ENCODE measurements at regions not wholly inside any gene's neighbourhood (a gene's known extent, or its start where the extent isn't known, plus 50 kb on each side); places are given as distances from the start of the nearest gene placed in this dataset.

GRCh38 chr9:11779971-11780370, 913.2 kb upstream of the TYRP1 start:
- WGBS, 2 donors (ENCODE audit: low coverage in 1 of 2): 68 to 78% methylated on average over 4 of the region's 4 CpGs
- H3K4me3 ChIP-seq: no peak overlapping the region
- H3K27me3 ChIP-seq: no peaks in the 10 kb centered on the region
- no peaks in the 10 kb centered on the region for H3K4me1 ChIP-seq
- no peaks in the 10 kb centered on the region for H3K36me3 ChIP-seq
- no peak overlapping the region for H3K27ac ChIP-seq
- no peak for DNase-seq
- no peaks in the 10 kb centered on the region for H3K9me3 ChIP-seq
- no peak for TF ChIP-seq POLR2A (IDR thresholded peaks at IDR 0.05)
- no peak for TF ChIP-seq EP300 (IDR thresholded peaks at IDR 0.05; ENCODE audit: low read depth)
- TF ChIP-seq, protein P1, sequence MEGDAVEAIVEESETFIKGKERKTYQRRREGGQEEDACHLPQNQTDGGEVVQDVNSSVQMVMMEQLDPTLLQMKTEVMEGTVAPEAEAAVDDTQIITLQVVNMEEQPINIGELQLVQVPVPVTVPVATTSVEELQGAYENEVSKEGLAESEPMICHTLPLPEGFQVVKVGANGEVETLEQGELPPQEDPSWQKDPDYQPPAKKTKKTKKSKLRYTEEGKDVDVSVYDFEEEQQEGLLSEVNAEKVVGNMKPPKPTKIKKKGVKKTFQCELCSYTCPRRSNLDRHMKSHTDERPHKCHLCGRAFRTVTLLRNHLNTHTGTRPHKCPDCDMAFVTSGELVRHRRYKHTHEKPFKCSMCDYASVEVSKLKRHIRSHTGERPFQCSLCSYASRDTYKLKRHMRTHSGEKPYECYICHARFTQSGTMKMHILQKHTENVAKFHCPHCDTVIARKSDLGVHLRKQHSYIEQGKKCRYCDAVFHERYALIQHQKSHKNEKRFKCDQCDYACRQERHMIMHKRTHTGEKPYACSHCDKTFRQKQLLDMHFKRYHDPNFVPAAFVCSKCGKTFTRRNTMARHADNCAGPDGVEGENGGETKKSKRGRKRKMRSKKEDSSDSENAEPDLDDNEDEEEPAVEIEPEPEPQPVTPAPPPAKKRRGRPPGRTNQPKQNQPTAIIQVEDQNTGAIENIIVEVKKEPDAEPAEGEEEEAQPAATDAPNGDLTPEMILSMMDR (IDR thresholded peaks at IDR 0.05): no peak
- TF ChIP-seq POLR2AphosphoS5 (IDR thresholded peaks at IDR 0.05): no peak
- intact Hi-C loops (cut with DNase I; ENCODE audit: low total_unique reads) (loop anchor here (5.0 kb wide), 1 partner anchor 53 kb away; no protein-coding TSS in a partner anchor), in situ Hi-C loops (cut with MboI; ENCODE audit: low pct_ligation_motif_present in 1 of 4, low pct_unique_long_range_greater_than_20kb in 1 of 4, low sequenced_read_pairs in 3 of 4) (loop anchor here in 1 of 4 donors (10.0 kb wide), 1 partner anchor 55 kb away; no protein-coding TSS in a partner anchor)

DNA sequence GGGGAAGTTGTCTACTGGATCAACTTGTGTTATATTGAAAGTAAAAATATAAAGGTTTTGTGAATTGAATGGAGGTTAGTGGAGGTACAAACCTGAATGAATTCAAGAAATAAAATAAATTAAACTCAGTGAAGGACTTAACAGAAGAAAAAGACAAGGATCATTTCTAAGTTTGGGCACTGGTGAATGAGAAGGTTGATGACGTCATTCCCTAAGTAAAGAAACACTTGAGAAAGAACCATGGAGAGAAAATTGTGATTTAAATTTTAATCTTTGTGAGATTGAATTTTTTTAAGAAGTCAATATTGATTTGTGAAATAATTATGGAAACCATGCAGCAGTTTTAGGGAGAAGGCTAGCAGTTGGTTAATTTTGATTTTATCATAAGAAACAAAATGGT, 900.3 kb upstream of the TYRP1 start:
- in situ Hi-C loops (cut with MboI; ENCODE audit: low pct_ligation_motif_present in 1 of 4, low pct_unique_long_range_greater_than_20kb in 1 of 4, low sequenced_read_pairs in 3 of 4) (no loop called here), intact Hi-C loops (cut with DNase I; ENCODE audit: low total_unique reads) (no loop called here)
- TF ChIP-seq, protein P1 (IDR thresholded peaks at IDR 0.05): no peak
- Histone ChIP-seq H3K36me3 (no peaks in the 10 kb centered on the region), H3K9me3 (peaks cover 0 to 2% of the 10 kb centered on the region in 2 donors), H3K27ac (no peak overlapping the region), H3K27me3 (no peaks in the 10 kb centered on the region), H3K4me3 (no peak overlapping the region), H3K4me1 (no peaks in the 10 kb centered on the region)
- no peak for DNase-seq
- 70 to 86% methylated on average over 1 of the region's 1 CpG for WGBS, 2 donors (ENCODE audit: low coverage in 1 of 2)

DNA sequence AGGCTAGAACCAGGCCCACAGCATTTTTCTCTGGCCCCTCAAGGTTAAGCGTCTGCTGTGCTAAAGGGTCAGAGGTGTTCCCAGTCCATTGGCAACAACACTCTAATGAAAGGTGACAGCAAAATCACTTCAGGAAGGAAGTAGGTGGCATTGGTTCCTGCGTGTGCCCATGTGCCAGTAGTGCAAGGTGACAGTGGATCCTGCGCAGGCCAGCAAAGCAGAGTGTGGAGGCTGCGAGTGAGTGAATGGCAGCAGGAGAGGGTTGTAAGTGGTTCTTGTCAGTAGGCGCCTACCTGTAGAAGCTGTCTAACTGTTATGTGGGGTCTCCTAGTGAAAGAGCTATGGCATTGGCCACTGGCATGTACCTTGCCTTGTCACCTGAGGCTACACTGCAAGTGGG, 898.2 kb upstream of the TYRP1 start:
- Histone ChIP-seq H3K4me1 (no peaks in the 10 kb centered on the region), H3K27me3 (no peaks in the 10 kb centered on the region), H3K36me3 (no peaks in the 10 kb centered on the region), H3K27ac (no peak overlapping the region), H3K9me3 (peaks cover 0 to 2% of the 10 kb centered on the region in 2 donors), H3K4me3 (no peak overlapping the region)
- 83 to 100% methylated on average over 1 to 5 of the region's 5 CpGs for WGBS, 2 donors (ENCODE audit: low coverage in 1 of 2)
- no peak for TF ChIP-seq EP300 (IDR thresholded peaks at IDR 0.05; ENCODE audit: low read depth)
- TF ChIP-seq POLR2AphosphoS5 (IDR thresholded peaks at IDR 0.05): no peak
- TF ChIP-seq, protein P1 (IDR thresholded peaks at IDR 0.05): no peak
- no peak for TF ChIP-seq POLR2A (IDR thresholded peaks at IDR 0.05)
- no peak for DNase-seq
- intact Hi-C loops (cut with DNase I; ENCODE audit: low total_unique reads) (loop anchor here (1.0 kb wide), 1 partner anchor 9 kb away; no protein-coding TSS in a partner anchor), in situ Hi-C loops (cut with MboI; ENCODE audit: low pct_ligation_motif_present in 1 of 4, low pct_unique_long_range_greater_than_20kb in 1 of 4, low sequenced_read_pairs in 3 of 4) (no loop called here)

- WGBS, 2 donors (ENCODE audit: low coverage in 1 of 2): 87 to 93% methylated on average over 4 to 5 of the region's 5 CpGs
- Histone ChIP-seq H3K36me3 (no peaks in the 10 kb centered on the region), H3K4me1 (no peaks in the 10 kb centered on the region), H3K27me3 (no peaks in the 10 kb centered on the region), H3K9me3 (peaks cover 0 to 9% of the 10 kb centered on the region in 2 donors), H3K4me3 (no peak overlapping the region), H3K27ac (no peak overlapping the region)
- intact Hi-C loops (cut with DNase I; ENCODE audit: low total_unique reads): no loop called here
- TF ChIP-seq, protein P1 (IDR thresholded peaks at IDR 0.05): no peak
- in situ Hi-C loops (cut with MboI; ENCODE audit: low pct_ligation_motif_present in 1 of 4, low pct_unique_long_range_greater_than_20kb in 1 of 4, low sequenced_read_pairs in 3 of 4): no loop called here
- DNase-seq: no peak
Measured at GRCh38 chr9:11805969-11806368, 887.2 kb upstream of the TYRP1 start.

Measured in transverse colon (tissue), 4 donors.